ENCODE measurements at regions not wholly inside any gene's neighbourhood (a gene's known extent, or its start where the extent isn't known, plus 50 kb on each side); places are given as distances from the start of the nearest gene placed in this dataset.
A peak's percentile ranks its signal among the peaks of the same experiment; 100 is the strongest.

- TF ChIP-seq CTCF (conservative IDR thresholded peaks at IDR 0.05), result peak; percentile 35; the same call in 2 of the 3 replicates
Observed at GRCh38 chr7:10475940-10476641, 497.6 kb upstream of the PHF14 start.

More at GRCh38 chr7:10475940-10476641, 497.6 kb upstream of the PHF14 start:
- no peak for DNase-seq
- no peaks in the 10 kb centered on the region for H3K4me1 Mint-ChIP-seq
- no peak overlapping the region for H2BK20ac ChIP-seq (ENCODE audit: low read depth, low read length, poor library complexity, severe bottlenecking)
- H3K4ac ChIP-seq (ENCODE audit: low read depth, low read length), result no peak overlapping the region; the same call in 1 of the 2 replicates
- H2BK12ac ChIP-seq (ENCODE audit: insufficient read length, low read depth, low read length), result no peak overlapping the region
- no peak overlapping the region for H4K5ac ChIP-seq (ENCODE audit: insufficient read length, low read depth, low read length)
- no peak overlapping the region for H3K27ac Mint-ChIP-seq
- no peak overlapping the region for H3K56ac ChIP-seq (ENCODE audit: insufficient read length, low read depth, low read length)
- H3K9me3 ChIP-seq (ENCODE audit: control insufficient read depth, low read depth, low read length), result no peaks in the 10 kb centered on the region
- no peak overlapping the region for H3K14ac ChIP-seq (ENCODE audit: insufficient read depth, low read length)
- no CpG with 5 or more reads among the region's 20 CpGs for WGBS (ENCODE audit: extremely low coverage, insufficient read length, low lambda C conversion rate)
- H4K8ac ChIP-seq (replicated peaks; ENCODE audit: insufficient read length, low read depth, low read length), result no peak overlapping the region
- no peaks in the 10 kb centered on the region for H3K79me2 ChIP-seq (ENCODE audit: insufficient read depth, low read length)
- H2AK5ac ChIP-seq (ENCODE audit: insufficient read length, low read length), result no peak overlapping the region
- no peaks in the 10 kb centered on the region for H3K79me1 ChIP-seq (ENCODE audit: insufficient read depth, low read depth, low read length, poor library complexity, severe bottlenecking)
- H3K27me3 Mint-ChIP-seq (ENCODE audit: low read depth), result no peaks in the 10 kb centered on the region
- no peak overlapping the region for H2AFZ ChIP-seq (ENCODE audit: low read length)
- H4K20me1 ChIP-seq (ENCODE audit: control insufficient read depth, insufficient read depth, insufficient read length), result no peaks in the 10 kb centered on the region
- no peak overlapping the region for H3K23ac ChIP-seq (ENCODE audit: insufficient read length, low read depth, low read length)
- no peak overlapping the region for H3K9ac ChIP-seq (ENCODE audit: extremely low read depth, insufficient read length, low read length)
- no peak overlapping the region for H2BK120ac ChIP-seq (ENCODE audit: low read depth, low read length, poor library complexity, severe bottlenecking)
- H3K36me3 Mint-ChIP-seq (ENCODE audit: insufficient read depth in 1 of 3, low read depth in 3 of 3), result no peaks in the 10 kb centered on the region
- no peaks in the 10 kb centered on the region for H3K9me3 Mint-ChIP-seq
- H2BK5ac ChIP-seq (ENCODE audit: insufficient read length, low read length), result no peak overlapping the region
- no peak overlapping the region for H3K18ac ChIP-seq (ENCODE audit: insufficient read length, low read depth, low read length)
- H3K27me3 ChIP-seq (ENCODE audit: insufficient read depth, low read length), result no peaks in the 10 kb centered on the region
- no peak overlapping the region for H4K91ac ChIP-seq (ENCODE audit: insufficient read length, low read depth, low read length)
- no peaks in the 10 kb centered on the region for H3K4me1 ChIP-seq (ENCODE audit: insufficient read depth, low read length)
- H3K23me2 ChIP-seq (ENCODE audit: insufficient read length, low read depth, low read length, poor library complexity, severe bottlenecking), result no peaks in the 10 kb centered on the region
- no peak overlapping the region for H3T11ph ChIP-seq (ENCODE audit: low read length)
- no peak overlapping the region for H3K4me2 ChIP-seq (ENCODE audit: insufficient read depth, insufficient read length, low read length)
- H2BK15ac ChIP-seq (ENCODE audit: low read depth, low read length), result no peak overlapping the region
- H3K27ac ChIP-seq (ENCODE audit: insufficient read length, low read depth, low read length), result no peak overlapping the region
- no peak overlapping the region for H3K4me3 Mint-ChIP-seq

Measured in H9 (cell line).